ENCODE measurements at regions not wholly inside any gene's neighbourhood (a gene's known extent, or its start where the extent isn't known, plus 50 kb on each side); places are given as distances from the start of the nearest gene placed in this dataset.

- TF ChIP-seq POLR2A (IDR thresholded peaks at IDR 0.05) (no peak), CTCF (IDR thresholded peaks at IDR 0.05) (no peak)
- no peak for DNase-seq
- Histone ChIP-seq H3K36me3 (ENCODE audit: low read depth, missing control alignments) (no peaks in the 10 kb centered on the region), H3K27ac (no peak overlapping the region), H3K4me1 (no peaks in the 10 kb centered on the region), H3K4me3 (no peak overlapping the region), H3K27me3 (no peaks in the 10 kb centered on the region), H3K9me3 (no peaks in the 10 kb centered on the region)
- intact Hi-C loops (cut with DNase I; ENCODE audit: low total_unique reads), result no loop called here
- WGBS, 2 donors, result 93 to 94% methylated on average over 2 of the region's 2 CpGs
Measured at GRCh38 chr3:177929310-177929709, 606.9 kb upstream of the KCNMB2 start.

- 92 to 93% methylated on average over 2 of the region's 2 CpGs for WGBS, 2 donors
- Histone ChIP-seq H3K27ac (no peak overlapping the region), H3K36me3 (ENCODE audit: low read depth, missing control alignments) (no peaks in the 10 kb centered on the region), H3K9me3 (no peaks in the 10 kb centered on the region), H3K4me3 (no peak overlapping the region), H3K4me1 (no peaks in the 10 kb centered on the region), H3K27me3 (no peaks in the 10 kb centered on the region)
- intact Hi-C loops (cut with DNase I; ENCODE audit: low total_unique reads), result no loop called here
- no peak for DNase-seq
- TF ChIP-seq POLR2A (IDR thresholded peaks at IDR 0.05) (no peak), CTCF (IDR thresholded peaks at IDR 0.05) (no peak)
Measured at GRCh38 chr3:177930771-177931170, 605.5 kb upstream of the KCNMB2 start.

- intact Hi-C loops (cut with DNase I; ENCODE audit: low total_unique reads), result no loop called here
- TF ChIP-seq POLR2A (IDR thresholded peaks at IDR 0.05) (no peak), CTCF (IDR thresholded peaks at IDR 0.05) (no peak)
- Histone ChIP-seq H3K27me3 (no peaks in the 10 kb centered on the region), H3K27ac (no peak overlapping the region), H3K9me3 (no peaks in the 10 kb centered on the region), H3K4me1 (no peaks in the 10 kb centered on the region), H3K4me3 (no peak overlapping the region), H3K36me3 (ENCODE audit: low read depth, missing control alignments) (no peaks in the 10 kb centered on the region)
- WGBS, 2 donors, result 44 to 57% methylated on average over 2 of the region's 2 CpGs
- no peak for DNase-seq
Measured at GRCh38 chr3:177931346-177931745, 604.9 kb upstream of the KCNMB2 start.

GRCh38 chr3:177932346-177932745 lies 603.9 kb upstream of the KCNMB2 start:
- H3K9me3 ChIP-seq, result no peaks in the 10 kb centered on the region
- no peak for DNase-seq
- no peaks in the 10 kb centered on the region for H3K4me1 ChIP-seq
- no peak overlapping the region for H3K4me3 ChIP-seq
- TF ChIP-seq CTCF (IDR thresholded peaks at IDR 0.05) (no peak), POLR2A (IDR thresholded peaks at IDR 0.05) (no peak)
- H3K36me3 ChIP-seq (ENCODE audit: low read depth, missing control alignments), result no peaks in the 10 kb centered on the region
- no peak overlapping the region for H3K27ac ChIP-seq
- WGBS, 2 donors, result 93 to 97% methylated on average over 1 of the region's 1 CpG
- intact Hi-C loops (cut with DNase I; ENCODE audit: low total_unique reads), result no loop called here
- no peaks in the 10 kb centered on the region for H3K27me3 ChIP-seq

GRCh38 chr3:177932750-177933660 lies 603.2 kb upstream of the KCNMB2 start:
- Histone ChIP-seq H3K36me3 (ENCODE audit: low read depth, missing control alignments) (no peaks in the 10 kb centered on the region), H3K27me3 (no peaks in the 10 kb centered on the region), H3K4me3 (no peak overlapping the region), H3K9me3 (no peaks in the 10 kb centered on the region), H3K27ac (no peak overlapping the region), H3K4me1 (no peaks in the 10 kb centered on the region)
- 81 to 84% methylated on average over 5 of the region's 5 CpGs for WGBS, 2 donors
- no peak for DNase-seq
- TF ChIP-seq POLR2A (IDR thresholded peaks at IDR 0.05) (no peak), CTCF (IDR thresholded peaks at IDR 0.05) (no peak)
- intact Hi-C loops (cut with DNase I; ENCODE audit: low total_unique reads), result no loop called here

All from testis (tissue), 2 donors.